ENCODE measurements at regions not wholly inside any gene's neighbourhood (a gene's known extent, or its start where the extent isn't known, plus 50 kb on each side); places are given as distances from the start of the nearest gene placed in this dataset.

DNA sequence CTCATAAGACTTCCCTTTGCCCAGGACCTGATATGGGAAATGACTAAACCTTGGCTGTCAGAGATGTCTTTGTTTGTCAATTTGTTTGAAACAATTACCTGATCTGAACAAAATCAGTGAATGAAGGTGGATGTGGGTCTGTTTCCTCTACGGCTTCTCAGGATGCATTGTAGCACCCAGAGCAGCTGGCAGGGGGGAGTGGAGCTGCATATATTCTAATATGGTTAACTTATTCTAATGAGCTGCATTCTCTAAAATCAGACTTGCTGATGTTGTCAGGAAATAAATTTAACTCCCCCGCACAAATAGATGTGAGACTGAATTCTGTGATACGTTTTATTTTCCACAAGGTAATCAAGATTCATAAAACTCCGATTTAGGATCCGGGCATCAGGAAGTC, 665.4 kb downstream of the MAT2B start:
- FAIRE-seq (no peak), ATAC-seq (no peak), DNase-seq (ENCODE audit: low read depth, low spot score) (no peak)
- RAD21 ChIA-PET (ENCODE audit: unreplicated experiment), result interaction anchor here (0.7 to 1.4 kb wide), 2 partner anchors 39 to 333 kb away, joined by 3 read pairs; no protein-coding TSS in a partner anchor
- intact Hi-C loops (cut with micrococcal nuclease; ENCODE audit: unreplicated experiment), result no loop called here
- no peak overlapping the region for H3K9ac ChIP-seq (ENCODE audit: control insufficient read depth, insufficient read depth, low read length)
- H3K36me3 ChIP-seq (ENCODE audit: control insufficient read depth in 2 of 2, insufficient read depth in 2 of 2, low read length in 1 of 2), result no peaks in the 10 kb centered on the region
- H2AFZ ChIP-seq (ENCODE audit: control insufficient read depth, low read depth, low read length), result no peak overlapping the region
- no peak overlapping the region for H3K4me2 ChIP-seq (ENCODE audit: control insufficient read depth, insufficient read depth)
- CTCF ChIA-PET, result interaction anchor here (0.8 to 1.2 kb wide), 3 partner anchors 176 to 343 kb away, joined by 3 to 4 read pairs (median 3); no protein-coding TSS in a partner anchor
- H4K20me1 ChIP-seq (ENCODE audit: control insufficient read depth, insufficient read depth), result no peaks in the 10 kb centered on the region
- H3K79me2 ChIP-seq (ENCODE audit: control insufficient read depth, insufficient read depth, low read length), result no peaks in the 10 kb centered on the region
- BruUV-seq (replicated peaks), result no TSS peak
- H3K27ac ChIP-seq (ENCODE audit: control insufficient read depth, insufficient read depth), result no peak overlapping the region
- no peak overlapping the region for H3K4me3 ChIP-seq
- in situ Hi-C loops (cut with MboI), result no loop called here
- no peaks in the 10 kb centered on the region for H3K9me3 ChIP-seq (replicated peaks; ENCODE audit: control insufficient read depth, insufficient read depth, low read length)
- no peaks in the 10 kb centered on the region for H3K27me3 ChIP-seq (replicated peaks in 1 of 2; ENCODE audit: control insufficient read depth in 2 of 2, insufficient read depth in 2 of 2, low read length in 1 of 2)
- H3K4me1 ChIP-seq (ENCODE audit: control insufficient read depth, insufficient read depth, low read length), result no peaks in the 10 kb centered on the region
- POLR2A ChIA-PET, result no interaction called here
- SMC1A ChIA-PET (ENCODE audit: uncharacterized antibody, unreplicated experiment), result interaction anchor here (0.6 to 1.4 kb wide), 6 partner anchors 9 to 333 kb away, joined by 3 to 6 read pairs (median 3); no protein-coding TSS in a partner anchor
- WGBS (ENCODE audit: insufficient coverage, insufficient replicate concordance, low lambda C conversion rate, missing lambda C conversion rate), result 45% methylated on average over 5 of the region's 5 CpGs
- TF ChIP-seq YY1 (IDR thresholded peaks at IDR 0.05; ENCODE audit: low read depth, low read length) (no peak), ATF2 (IDR thresholded peaks at IDR 0.05; ENCODE audit: low read length) (no peak), SPI1 (IDR thresholded peaks at IDR 0.05; ENCODE audit: borderline replicate concordance, insufficient read depth, low read depth, low read length) (no peak), ZNF384 (IDR thresholded peaks at IDR 0.05; ENCODE audit: borderline replicate concordance, low read depth, low read length) (no peak), MEF2B (IDR thresholded peaks at IDR 0.05; ENCODE audit: partially characterized antibody, poor library complexity, severe bottlenecking) (no peak), EED (IDR thresholded peaks at IDR 0.05; ENCODE audit: low read depth) (no peak), ETV6 (conservative IDR thresholded peaks at IDR 0.05 in 1 of 2, IDR thresholded peaks at IDR 0.05 in 1 of 2; ENCODE audit: borderline replicate concordance in 1 of 2, low read depth in 1 of 2) (no peak), BCL3 (IDR thresholded peaks at IDR 0.05; ENCODE audit: borderline replicate concordance, insufficient read depth, low read depth, low read length, poor library complexity, severe bottlenecking) (no peak), ATF7 (IDR thresholded peaks at IDR 0.05; ENCODE audit: low read depth) (no peak), MEF2A (IDR thresholded peaks at IDR 0.05; ENCODE audit: insufficient read depth, low read depth, low read length) (no peak), ZSCAN29 (IDR thresholded peaks at IDR 0.05) (no peak), EP300 (IDR thresholded peaks at IDR 0.05; ENCODE audit: borderline replicate concordance in 1 of 2, control insufficient read depth in 1 of 2, low read depth in 2 of 2, low read length in 2 of 2) (no peak), IRF4 (IDR thresholded peaks at IDR 0.05; ENCODE audit: low read depth, low read length) (no peak), HCFC1 (IDR thresholded peaks at IDR 0.05; ENCODE audit: low read length) (no peak)
- TF ChIP-seq, protein P1, sequence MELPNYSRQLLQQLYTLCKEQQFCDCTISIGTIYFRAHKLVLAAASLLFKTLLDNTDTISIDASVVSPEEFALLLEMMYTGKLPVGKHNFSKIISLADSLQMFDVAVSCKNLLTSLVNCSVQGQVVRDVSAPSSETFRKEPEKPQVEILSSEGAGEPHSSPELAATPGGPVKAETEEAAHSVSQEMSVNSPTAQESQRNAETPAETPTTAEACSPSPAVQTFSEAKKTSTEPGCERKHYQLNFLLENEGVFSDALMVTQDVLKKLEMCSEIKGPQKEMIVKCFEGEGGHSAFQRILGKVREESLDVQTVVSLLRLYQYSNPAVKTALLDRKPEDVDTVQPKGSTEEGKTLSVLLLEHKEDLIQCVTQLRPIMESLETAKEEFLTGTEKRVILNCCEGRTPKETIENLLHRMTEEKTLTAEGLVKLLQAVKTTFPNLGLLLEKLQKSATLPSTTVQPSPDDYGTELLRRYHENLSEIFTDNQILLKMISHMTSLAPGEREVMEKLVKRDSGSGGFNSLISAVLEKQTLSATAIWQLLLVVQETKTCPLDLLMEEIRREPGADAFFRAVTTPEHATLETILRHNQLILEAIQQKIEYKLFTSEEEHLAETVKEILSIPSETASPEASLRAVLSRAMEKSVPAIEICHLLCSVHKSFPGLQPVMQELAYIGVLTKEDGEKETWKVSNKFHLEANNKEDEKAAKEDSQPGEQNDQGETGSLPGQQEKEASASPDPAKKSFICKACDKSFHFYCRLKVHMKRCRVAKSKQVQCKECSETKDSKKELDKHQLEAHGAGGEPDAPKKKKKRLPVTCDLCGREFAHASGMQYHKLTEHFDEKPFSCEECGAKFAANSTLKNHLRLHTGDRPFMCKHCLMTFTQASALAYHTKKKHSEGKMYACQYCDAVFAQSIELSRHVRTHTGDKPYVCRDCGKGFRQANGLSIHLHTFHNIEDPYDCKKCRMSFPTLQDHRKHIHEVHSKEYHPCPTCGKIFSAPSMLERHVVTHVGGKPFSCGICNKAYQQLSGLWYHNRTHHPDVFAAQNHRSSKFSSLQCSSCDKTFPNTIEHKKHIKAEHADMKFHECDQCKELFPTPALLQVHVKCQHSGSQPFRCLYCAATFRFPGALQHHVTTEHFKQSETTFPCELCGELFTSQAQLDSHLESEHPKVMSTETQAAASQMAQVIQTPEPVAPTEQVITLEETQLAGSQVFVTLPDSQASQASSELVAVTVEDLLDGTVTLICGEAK (IDR thresholded peaks at IDR 0.05; ENCODE audit: borderline replicate concordance), result no peak

Measured in GM12878 (cell line).